ENCODE measurements at regions not wholly inside any gene's neighbourhood (a gene's known extent, or its start where the extent isn't known, plus 50 kb on each side); places are given as distances from the start of the nearest gene placed in this dataset.

- H3K9me3 ChIP-seq = no peaks in the 10 kb centered on the region
- no peak overlapping the region for H3K27ac ChIP-seq
- DNase-seq = no peak
- H3K27me3 ChIP-seq = no peaks in the 10 kb centered on the region
- H3K4me3 ChIP-seq = no peak overlapping the region
- no peaks in the 10 kb centered on the region for H3K36me3 ChIP-seq
- no peaks in the 10 kb centered on the region for H3K4me1 ChIP-seq
- TF ChIP-seq POLR2AphosphoS5 (IDR thresholded peaks at IDR 0.05) = no peak
- TF ChIP-seq EP300 (IDR thresholded peaks at IDR 0.05) = no peak
- no peak for TF ChIP-seq CTCF (IDR thresholded peaks at IDR 0.05)
- no peak for TF ChIP-seq POLR2A (IDR thresholded peaks at IDR 0.05)
- WGBS, 2 donors = 67 to 73% methylated on average over 3 of the region's 3 CpGs
- intact Hi-C loops (cut with DNase I) = no loop called here
Observed at GRCh38 chr4:116531026-116531425, 554.4 kb downstream of the TRAM1L1 start.

GRCh38 chr4:116530048-116530447 is 555.3 kb downstream of the TRAM1L1 start:
- TF ChIP-seq POLR2AphosphoS5 (IDR thresholded peaks at IDR 0.05) (no peak), POLR2A (IDR thresholded peaks at IDR 0.05) (no peak), EP300 (IDR thresholded peaks at IDR 0.05) (no peak), CTCF (IDR thresholded peaks at IDR 0.05) (no peak)
- DNase-seq = no peak
- intact Hi-C loops (cut with DNase I) = no loop called here
- no peaks in the 10 kb centered on the region for H3K9me3 ChIP-seq
- WGBS, 2 donors = 58 to 64% methylated on average over 2 of the region's 2 CpGs
- H3K4me1 ChIP-seq = no peaks in the 10 kb centered on the region
- no peaks in the 10 kb centered on the region for H3K36me3 ChIP-seq
- H3K27me3 ChIP-seq = no peaks in the 10 kb centered on the region
- H3K27ac ChIP-seq = no peak overlapping the region
- no peak overlapping the region for H3K4me3 ChIP-seq

GRCh38 chr4:116529129-116529528 is 556.2 kb downstream of the TRAM1L1 start:
- no peaks in the 10 kb centered on the region for H3K4me1 ChIP-seq
- WGBS, 2 donors = 88 to 90% methylated on average over 1 of the region's 1 CpG
- no peak overlapping the region for H3K27ac ChIP-seq
- H3K4me3 ChIP-seq = no peak overlapping the region
- no peaks in the 10 kb centered on the region for H3K36me3 ChIP-seq
- TF ChIP-seq POLR2A (IDR thresholded peaks at IDR 0.05) (no peak), CTCF (IDR thresholded peaks at IDR 0.05) (no peak), EP300 (IDR thresholded peaks at IDR 0.05) (no peak), POLR2AphosphoS5 (IDR thresholded peaks at IDR 0.05) (no peak)
- intact Hi-C loops (cut with DNase I) = no loop called here
- no peaks in the 10 kb centered on the region for H3K27me3 ChIP-seq
- DNase-seq = no peak
- no peaks in the 10 kb centered on the region for H3K9me3 ChIP-seq

- TF ChIP-seq POLR2A (IDR thresholded peaks at IDR 0.05) (no peak), POLR2AphosphoS5 (IDR thresholded peaks at IDR 0.05) (no peak), CTCF (IDR thresholded peaks at IDR 0.05) (no peak), EP300 (IDR thresholded peaks at IDR 0.05) (no peak)
- DNase-seq = no peak
- no peaks in the 10 kb centered on the region for H3K36me3 ChIP-seq
- no peaks in the 10 kb centered on the region for H3K4me1 ChIP-seq
- no peak overlapping the region for H3K27ac ChIP-seq
- no peaks in the 10 kb centered on the region for H3K27me3 ChIP-seq
- intact Hi-C loops (cut with DNase I) = no loop called here
- H3K4me3 ChIP-seq = no peak overlapping the region
- no peaks in the 10 kb centered on the region for H3K9me3 ChIP-seq
Observed at GRCh38 chr4:116522922-116523321, 562.5 kb downstream of the TRAM1L1 start.

- Histone ChIP-seq H3K36me3 (no peaks in the 10 kb centered on the region), H3K27ac (no peak overlapping the region), H3K4me1 (no peaks in the 10 kb centered on the region), H3K9me3 (no peaks in the 10 kb centered on the region), H3K4me3 (no peak overlapping the region), H3K27me3 (no peaks in the 10 kb centered on the region)
- no peak for DNase-seq
- 68 to 80% methylated on average over 3 of the region's 3 CpGs for WGBS, 2 donors
- TF ChIP-seq POLR2AphosphoS5 (IDR thresholded peaks at IDR 0.05) = no peak
- no peak for TF ChIP-seq POLR2A (IDR thresholded peaks at IDR 0.05)
- no peak for TF ChIP-seq CTCF (IDR thresholded peaks at IDR 0.05)
- TF ChIP-seq EP300 (IDR thresholded peaks at IDR 0.05) = no peak
- intact Hi-C loops (cut with DNase I) = no loop called here
Observed at GRCh38 chr4:116520886-116521285, 564.5 kb downstream of the TRAM1L1 start.

Measured in sigmoid colon (tissue), 6 donors.